ENCODE measurements at regions not wholly inside any gene's neighbourhood (a gene's known extent, or its start where the extent isn't known, plus 50 kb on each side); places are given as distances from the start of the nearest gene placed in this dataset.

DNA sequence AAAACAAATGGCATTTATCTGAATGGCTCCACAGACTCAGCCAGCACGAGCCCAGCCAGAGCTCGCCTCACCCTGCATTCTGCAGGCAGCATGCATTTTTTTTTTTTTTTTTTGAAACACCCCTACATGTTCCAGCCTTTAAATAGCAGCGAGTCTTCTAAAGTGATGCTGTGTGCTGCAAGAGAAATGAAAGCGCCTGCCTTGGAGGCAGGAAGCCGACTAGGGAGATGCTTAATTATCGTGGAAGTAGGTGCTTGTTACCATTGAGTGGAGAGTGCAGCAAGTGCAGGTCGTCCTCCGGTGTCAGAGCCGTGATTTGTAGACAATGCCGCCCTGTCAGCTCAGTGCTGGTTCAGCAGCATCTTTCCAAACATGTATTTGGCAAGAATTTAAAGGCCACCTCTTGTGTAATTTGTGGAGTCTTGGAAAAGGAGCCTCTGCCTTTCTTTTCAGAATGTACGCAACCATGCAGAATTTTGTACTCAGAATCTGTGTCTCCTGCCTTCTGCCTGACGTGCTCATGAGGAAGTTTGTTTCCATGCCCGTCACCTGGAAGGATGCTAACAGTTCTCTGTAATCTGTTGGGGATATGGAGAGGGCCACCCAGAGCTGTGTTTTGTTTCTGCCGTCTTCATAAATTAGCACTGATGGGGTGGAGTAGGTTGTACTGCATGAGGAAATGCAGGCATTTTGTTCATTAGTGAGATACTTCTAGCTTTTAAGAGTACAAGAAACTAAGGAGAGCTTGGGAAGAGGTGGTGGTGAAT, 345.9 kb upstream of the RGS6 start:
- no peaks in the 10 kb centered on the region for H3K4me1 ChIP-seq (ENCODE audit: low read length)
- no peak overlapping the region for H3K9ac ChIP-seq (ENCODE audit: low read length)
- no peaks in the 10 kb centered on the region for H3K9me2 ChIP-seq (replicated peaks; ENCODE audit: insufficient read depth, low read length)
- H3K4me3 ChIP-seq (ENCODE audit: low read length) = no peak overlapping the region
- H3K27ac ChIP-seq (ENCODE audit: low read length) = no peak overlapping the region
- no peak overlapping the region for H3K4me2 ChIP-seq (ENCODE audit: low read depth, low read length, poor library complexity, severe bottlenecking)
- H3K27me3 ChIP-seq (ENCODE audit: low read length) = no peaks in the 10 kb centered on the region
- no peak overlapping the region for H2AFZ ChIP-seq (ENCODE audit: low read length)
- peaks cover 21% of the 10 kb centered on the region for H4K20me1 ChIP-seq (ENCODE audit: insufficient read depth, low read depth, low read length)
- no peak for DNase-seq
- H3K79me2 ChIP-seq (ENCODE audit: low read length) = no peaks in the 10 kb centered on the region
- H3K9me3 ChIP-seq (ENCODE audit: low read length) = no peaks in the 10 kb centered on the region
- no peaks in the 10 kb centered on the region for H3K36me3 ChIP-seq (ENCODE audit: insufficient read depth, low read length)

- H3K9me2 ChIP-seq (replicated peaks; ENCODE audit: insufficient read depth, low read length) = no peaks in the 10 kb centered on the region
- H2AFZ ChIP-seq (ENCODE audit: low read length) = no peak overlapping the region
- no peaks in the 10 kb centered on the region for H3K36me3 ChIP-seq (ENCODE audit: insufficient read depth, low read length)
- H3K4me2 ChIP-seq (ENCODE audit: low read depth, low read length, poor library complexity, severe bottlenecking) = no peak overlapping the region
- H4K20me1 ChIP-seq (ENCODE audit: insufficient read depth, low read depth, low read length) = peaks cover 20% of the 10 kb centered on the region
- H3K79me2 ChIP-seq (ENCODE audit: low read length) = no peaks in the 10 kb centered on the region
- no peak for DNase-seq
- H3K9ac ChIP-seq (ENCODE audit: low read length) = no peak overlapping the region
- H3K4me3 ChIP-seq (ENCODE audit: low read length) = no peak overlapping the region
- H3K4me1 ChIP-seq (ENCODE audit: low read length) = no peaks in the 10 kb centered on the region
- no peaks in the 10 kb centered on the region for H3K27me3 ChIP-seq (ENCODE audit: low read length)
- no peak overlapping the region for H3K27ac ChIP-seq (ENCODE audit: low read length)
- H3K9me3 ChIP-seq (ENCODE audit: low read length) = no peaks in the 10 kb centered on the region
Measured at GRCh38 chr14:71588028-71588427, 344.2 kb upstream of the RGS6 start.

DNA sequence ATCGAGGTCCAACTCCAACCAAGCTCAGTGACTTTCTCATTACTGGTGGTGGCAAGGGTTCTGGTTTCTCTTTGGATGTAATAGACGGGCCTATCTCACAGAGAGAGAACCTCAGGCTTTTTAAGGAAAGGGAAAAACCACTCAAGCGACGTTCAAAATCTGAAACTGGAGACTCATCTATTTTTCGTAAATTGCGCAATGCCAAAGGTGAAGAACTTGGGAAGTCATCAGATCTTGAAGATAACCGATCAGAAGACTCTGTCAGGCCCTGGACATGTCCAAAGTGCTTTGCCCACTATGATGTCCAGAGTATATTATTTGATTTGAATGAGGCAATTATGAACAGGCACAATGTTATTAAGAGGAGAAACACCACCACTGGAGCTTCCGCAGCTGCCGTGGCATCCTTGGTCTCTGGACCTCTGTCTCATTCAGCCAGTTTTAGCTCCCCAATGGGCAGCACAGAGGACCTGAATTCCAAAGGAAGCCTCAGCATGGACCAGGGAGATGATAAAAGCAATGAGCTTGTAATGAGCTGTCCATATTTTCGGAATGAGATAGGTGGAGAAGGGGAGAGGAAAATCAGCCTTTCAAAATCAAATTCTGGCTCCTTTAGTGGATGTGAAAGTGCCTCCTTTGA, 343.5 kb upstream of the RGS6 start:
- Histone ChIP-seq H2AFZ (ENCODE audit: low read length) (no peak overlapping the region), H3K9me3 (ENCODE audit: low read length) (no peaks in the 10 kb centered on the region), H3K27ac (ENCODE audit: low read length) (no peak overlapping the region), H3K36me3 (ENCODE audit: insufficient read depth, low read length) (no peaks in the 10 kb centered on the region), H3K27me3 (ENCODE audit: low read length) (no peaks in the 10 kb centered on the region), H3K4me3 (ENCODE audit: low read length) (no peak overlapping the region), H3K9me2 (replicated peaks; ENCODE audit: insufficient read depth, low read length) (no peaks in the 10 kb centered on the region), H3K79me2 (ENCODE audit: low read length) (no peaks in the 10 kb centered on the region), H3K4me1 (ENCODE audit: low read length) (no peaks in the 10 kb centered on the region), H3K4me2 (ENCODE audit: low read depth, low read length, poor library complexity, severe bottlenecking) (no peak overlapping the region), H4K20me1 (ENCODE audit: insufficient read depth, low read depth, low read length) (peaks cover 20% of the 10 kb centered on the region), H3K9ac (ENCODE audit: low read length) (no peak overlapping the region)
- DNase-seq = no peak

DNA sequence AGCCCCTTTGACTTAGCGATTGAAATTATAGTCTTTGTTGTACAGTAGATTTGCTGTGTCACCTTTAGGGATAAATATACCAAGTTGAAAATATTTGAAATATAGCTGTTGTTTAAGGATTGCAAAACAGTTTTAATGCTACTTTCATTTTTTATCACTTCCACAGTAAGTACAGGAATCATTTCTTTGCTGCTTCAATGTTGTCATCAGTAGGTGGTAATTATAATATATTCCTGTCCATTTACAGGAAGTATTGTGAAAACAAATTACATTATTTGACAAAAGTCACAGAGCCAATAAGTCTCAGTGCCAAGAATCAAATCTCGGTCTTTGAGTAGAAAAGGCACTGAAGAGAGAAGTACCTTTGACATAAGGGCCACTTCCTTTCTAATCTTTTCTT, 342.6 kb upstream of the RGS6 start:
- H3K4me1 ChIP-seq (ENCODE audit: low read length) = no peaks in the 10 kb centered on the region
- DNase-seq = no peak

GRCh38 chr14:71590131-71590530, 342.1 kb upstream of the RGS6 start:
- Histone ChIP-seq H3K27me3 (ENCODE audit: low read length) (no peaks in the 10 kb centered on the region), H3K4me1 (ENCODE audit: low read length) (no peaks in the 10 kb centered on the region), H3K4me3 (ENCODE audit: low read length) (no peak overlapping the region), H2AFZ (ENCODE audit: low read length) (no peak overlapping the region), H3K79me2 (ENCODE audit: low read length) (no peaks in the 10 kb centered on the region), H3K36me3 (ENCODE audit: insufficient read depth, low read length) (no peaks in the 10 kb centered on the region), H3K9me2 (replicated peaks; ENCODE audit: insufficient read depth, low read length) (no peaks in the 10 kb centered on the region), H3K9ac (ENCODE audit: low read length) (no peak overlapping the region), H3K9me3 (ENCODE audit: low read length) (no peaks in the 10 kb centered on the region), H4K20me1 (ENCODE audit: insufficient read depth, low read depth, low read length) (peaks cover 16% of the 10 kb centered on the region), H3K27ac (ENCODE audit: low read length) (no peak overlapping the region), H3K4me2 (ENCODE audit: low read depth, low read length, poor library complexity, severe bottlenecking) (no peak overlapping the region)
- no peak for DNase-seq

More for the DNA sequence above, 342.6 kb upstream of the RGS6 start:
- no peaks in the 10 kb centered on the region for H3K9me3 ChIP-seq (ENCODE audit: low read length)
- no peak overlapping the region for H3K9ac ChIP-seq (ENCODE audit: low read length)
- H3K79me2 ChIP-seq (ENCODE audit: low read length) = no peaks in the 10 kb centered on the region
- H3K27ac ChIP-seq (ENCODE audit: low read length) = no peak overlapping the region
- H3K9me2 ChIP-seq (replicated peaks; ENCODE audit: insufficient read depth, low read length) = no peaks in the 10 kb centered on the region
- peaks cover 12% of the 10 kb centered on the region for H4K20me1 ChIP-seq (ENCODE audit: insufficient read depth, low read depth, low read length)
- no peak overlapping the region for H3K4me3 ChIP-seq (ENCODE audit: low read length)
- no peaks in the 10 kb centered on the region for H3K36me3 ChIP-seq (ENCODE audit: insufficient read depth, low read length)
- H3K4me2 ChIP-seq (ENCODE audit: low read depth, low read length, poor library complexity, severe bottlenecking) = no peak overlapping the region
- H3K27me3 ChIP-seq (ENCODE audit: low read length) = no peaks in the 10 kb centered on the region
- H2AFZ ChIP-seq (ENCODE audit: low read length) = no peak overlapping the region

DNA sequence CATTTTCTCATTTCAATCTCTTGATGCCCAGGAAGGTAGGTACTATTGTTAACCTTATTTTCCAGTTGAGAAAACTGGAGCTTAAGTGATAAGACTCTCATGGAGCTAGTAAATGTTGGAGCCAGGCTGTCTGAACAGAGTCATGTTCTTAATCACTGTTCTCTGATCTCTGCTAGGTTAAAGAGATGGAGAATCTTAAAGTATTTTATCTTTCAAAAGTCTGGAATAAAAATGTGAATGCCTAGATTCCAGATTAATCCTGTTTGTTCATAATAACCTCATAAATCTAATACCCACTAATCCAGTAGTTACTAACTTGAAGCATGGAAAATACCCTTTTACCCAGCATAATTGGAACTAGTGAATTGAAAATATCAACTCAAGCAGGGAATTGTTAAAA, 341.0 kb upstream of the RGS6 start:
- no peak for DNase-seq
- Histone ChIP-seq H3K9me3 (ENCODE audit: low read length) (no peaks in the 10 kb centered on the region), H3K79me2 (ENCODE audit: low read length) (no peaks in the 10 kb centered on the region), H3K4me3 (ENCODE audit: low read length) (no peak overlapping the region), H3K9ac (ENCODE audit: low read length) (no peak overlapping the region), H3K27ac (ENCODE audit: low read length) (no peak overlapping the region), H3K36me3 (ENCODE audit: insufficient read depth, low read length) (no peaks in the 10 kb centered on the region), H3K9me2 (replicated peaks; ENCODE audit: insufficient read depth, low read length) (no peaks in the 10 kb centered on the region), H3K27me3 (ENCODE audit: low read length) (no peaks in the 10 kb centered on the region), H2AFZ (ENCODE audit: low read length) (no peak overlapping the region), H3K4me1 (ENCODE audit: low read length) (no peaks in the 10 kb centered on the region), H3K4me2 (ENCODE audit: low read depth, low read length, poor library complexity, severe bottlenecking) (no peak overlapping the region), H4K20me1 (ENCODE audit: insufficient read depth, low read depth, low read length) (peaks cover 18% of the 10 kb centered on the region)

DNA sequence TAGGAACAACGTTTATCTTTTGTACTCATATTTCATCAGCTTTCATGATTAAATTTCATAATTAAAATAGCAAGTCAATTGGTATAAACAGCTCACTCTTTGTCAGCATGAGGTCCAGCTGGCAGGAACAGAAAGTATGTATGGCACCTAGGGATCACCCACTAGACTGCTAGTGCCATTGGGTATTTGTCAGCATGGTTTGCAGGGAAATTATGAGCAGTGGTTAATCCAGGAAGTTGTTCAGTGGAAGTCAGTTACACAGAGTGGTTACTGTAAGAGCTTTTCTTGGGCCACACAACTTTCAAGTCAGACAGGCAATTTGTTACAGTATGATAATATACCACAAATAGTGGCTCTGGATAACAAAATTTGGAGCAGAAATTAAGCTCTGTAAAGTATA, 340.3 kb upstream of the RGS6 start:
- H3K9ac ChIP-seq (ENCODE audit: low read length) = no peak overlapping the region
- H3K27ac ChIP-seq (ENCODE audit: low read length) = no peak overlapping the region
- no peaks in the 10 kb centered on the region for H3K79me2 ChIP-seq (ENCODE audit: low read length)
- no peaks in the 10 kb centered on the region for H3K27me3 ChIP-seq (ENCODE audit: low read length)
- no peaks in the 10 kb centered on the region for H3K9me2 ChIP-seq (replicated peaks; ENCODE audit: insufficient read depth, low read length)
- no peaks in the 10 kb centered on the region for H3K36me3 ChIP-seq (ENCODE audit: insufficient read depth, low read length)
- peaks cover 16% of the 10 kb centered on the region for H4K20me1 ChIP-seq (ENCODE audit: insufficient read depth, low read depth, low read length)
- H3K4me1 ChIP-seq (ENCODE audit: low read length) = no peaks in the 10 kb centered on the region
- no peaks in the 10 kb centered on the region for H3K9me3 ChIP-seq (ENCODE audit: low read length)
- H2AFZ ChIP-seq (ENCODE audit: low read length) = no peak overlapping the region
- DNase-seq = no peak
- no peak overlapping the region for H3K4me3 ChIP-seq (ENCODE audit: low read length)
- no peak overlapping the region for H3K4me2 ChIP-seq (ENCODE audit: low read depth, low read length, poor library complexity, severe bottlenecking)

DNA sequence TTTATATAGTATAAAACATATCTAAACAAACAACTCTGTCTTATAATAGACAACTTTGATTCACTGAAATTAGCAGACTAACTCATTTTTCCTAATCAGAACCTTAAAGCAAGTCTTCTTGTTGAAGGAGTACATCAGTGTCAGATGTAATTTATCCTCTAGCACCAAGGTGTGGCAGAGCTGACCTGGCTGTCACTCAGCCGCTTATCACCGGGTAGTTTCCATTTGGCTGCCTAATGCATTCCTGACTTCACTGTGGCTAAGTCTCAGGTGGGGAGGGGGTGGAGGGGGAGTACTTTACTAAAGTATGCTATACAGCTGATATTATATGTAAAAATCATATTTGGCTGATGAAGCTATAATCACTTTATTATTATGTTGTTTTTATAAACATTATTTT, 339.9 kb upstream of the RGS6 start:
- Histone ChIP-seq H3K79me2 (ENCODE audit: low read length) (no peaks in the 10 kb centered on the region), H3K36me3 (ENCODE audit: insufficient read depth, low read length) (no peaks in the 10 kb centered on the region), H3K9ac (ENCODE audit: low read length) (no peak overlapping the region), H3K4me3 (ENCODE audit: low read length) (no peak overlapping the region), H3K4me1 (ENCODE audit: low read length) (no peaks in the 10 kb centered on the region), H3K9me3 (ENCODE audit: low read length) (no peaks in the 10 kb centered on the region), H2AFZ (ENCODE audit: low read length) (no peak overlapping the region), H3K9me2 (replicated peaks; ENCODE audit: insufficient read depth, low read length) (no peaks in the 10 kb centered on the region), H4K20me1 (ENCODE audit: insufficient read depth, low read depth, low read length) (peaks cover 16% of the 10 kb centered on the region), H3K27me3 (ENCODE audit: low read length) (no peaks in the 10 kb centered on the region), H3K4me2 (ENCODE audit: low read depth, low read length, poor library complexity, severe bottlenecking) (no peak overlapping the region), H3K27ac (ENCODE audit: low read length) (no peak overlapping the region)
- DNase-seq = no peak
